H1 (cell line): ENCODE measurements at regions not wholly inside any gene's neighbourhood (a gene's known extent, or its start where the extent isn't known, plus 50 kb on each side); places are given as distances from the start of the nearest gene placed in this dataset.

Experiments
- CTCF ChIA-PET: fragments of 300-600 bp; sonication (Branson Sonifier 250); formaldehyde crosslinking; loops from one replicate; lab custom pipeline; 2021; ENCODE audit not compliant: partially characterized antibody; lab: Charles Lee
- POLR2A ChIA-PET: fragments of 300-600 bp; sonication (Branson Sonifier 250); formaldehyde crosslinking; loops from one replicate; lab custom pipeline; 2021; ENCODE audit warnings: inconsistent platforms; ENCODE audit not compliant: partially characterized antibody; lab: Charles Lee
- DNase-seq, 2 experiments: peaks; one replicate each; pipeline versions ENCODE4 v3.0.0 to v3.0.0-alpha.2; 2010 to 2022; ENCODE audit warnings: low spot score in 2 of 2, low read depth in 1 of 2, mixed read lengths in 1 of 2
- FAIRE-seq: peaks from 2 replicates; lab custom pipeline; 2011; peaks lifted over from hg19 to GRCh38; lab: Jason Lieb, UNC
- H2AFZ ChIP-seq: 2 replicates; pipeline ENCODE4 v1.8.1; 2012; ENCODE audit warnings: low read length, inconsistent platforms
- H2AK5ac ChIP-seq: 2 replicates; pipeline ENCODE4 v1.6.1; 2013; ENCODE audit warnings: low read depth, low read length
- H2BK120ac ChIP-seq: replicated peaks from 2 replicates; pipeline ENCODE3; 2013; ENCODE audit warnings: low read depth, low read length, inconsistent platforms
- H2BK12ac ChIP-seq: 2 replicates; pipeline ENCODE4 v1.6.1; 2013; ENCODE audit warnings: low read depth, low read length
- H2BK15ac ChIP-seq: 2 replicates; pipeline ENCODE4 v1.6.1; 2013; ENCODE audit warnings: low read length
- H2BK20ac ChIP-seq: 2 replicates; pipeline ENCODE4 v1.6.1; 2013; ENCODE audit warnings: low read length
- H2BK5ac ChIP-seq: 2 replicates; pipeline ENCODE4 v1.6.1; 2013; ENCODE audit warnings: low read depth, low read length
- H3K14ac ChIP-seq: 2 replicates; pipeline ENCODE4 v1.6.1; 2013; ENCODE audit warnings: inconsistent platforms; ENCODE audit not compliant: insufficient read length
- H3K18ac ChIP-seq: 2 replicates; pipeline ENCODE4 v1.6.1; 2013; ENCODE audit warnings: low read length; ENCODE audit errors: extremely low read depth
- H3K23ac ChIP-seq: 2 replicates; pipeline ENCODE4 v1.6.1; 2013; ENCODE audit warnings: inconsistent platforms; ENCODE audit not compliant: insufficient read length
- H3K23me2 ChIP-seq: 2 replicates; pipeline ENCODE4 v1.6.1; 2013; ENCODE audit warnings: low read depth, low read length
- H3K27ac ChIP-seq: 2 replicates; pipeline ENCODE4 v1.6.1; 2011; ENCODE audit warnings: low read depth, low read length, inconsistent platforms
- H3K27me3 ChIP-seq, 4 experiments: replicated peaks in 1 of 4; 1 replicate in 1 of 4; 2 replicates in 3 of 4; pipeline versions ENCODE4 v1.6.1 to v1.8.1; 2011 to 2013; ENCODE audit warnings: low read length in 3 of 4, mild to moderate bottlenecking in 3 of 4, inconsistent platforms in 2 of 4, mixed read lengths in 2 of 4, moderate library complexity in 1 of 4; ENCODE audit not compliant: control insufficient read depth in 3 of 4, insufficient read depth in 3 of 4; ENCODE audit errors: extremely low read depth in 1 of 4
- H3K36me3 ChIP-seq, 4 experiments: 2 replicates each; pipeline versions ENCODE4 v1.6.1 to v1.8.1; 2011 to 2013; ENCODE audit warnings: mild to moderate bottlenecking in 4 of 4, low read length in 3 of 4, moderate library complexity in 2 of 4, control low read depth in 1 of 4, inconsistent platforms in 1 of 4; ENCODE audit not compliant: insufficient read depth in 4 of 4, control insufficient read depth in 2 of 4
- H3K4ac ChIP-seq: replicated peaks from 2 replicates; pipeline ENCODE3; 2013; ENCODE audit warnings: low read length, low read depth, mixed read lengths, inconsistent platforms; ENCODE audit not compliant: insufficient read length
- H3K4me1 ChIP-seq, 4 experiments: replicated peaks in 1 of 4; 1 replicate in 1 of 4; 2 replicates in 3 of 4; pipeline versions ENCODE4 v1.6.1 to v1.8.1; 2011 to 2013; ENCODE audit warnings: low read length in 3 of 4, inconsistent platforms in 2 of 4, mixed read lengths in 1 of 4; ENCODE audit not compliant: insufficient read depth in 4 of 4, control insufficient read depth in 3 of 4
- H3K4me2 ChIP-seq, 2 experiments: 2 replicates each; pipeline versions ENCODE4 v1.6.1 to v1.8.1; 2011 to 2013; ENCODE audit warnings: low read depth in 2 of 2, low read length in 2 of 2, control low read depth in 1 of 2, inconsistent platforms in 1 of 2, mild to moderate bottlenecking in 1 of 2; ENCODE audit not compliant: insufficient read depth in 1 of 2
- H3K4me3 ChIP-seq, 4 experiments: fragments of 200-600, 300-600 bp in 1 of 4; sonication (generic), shearing (Covaris generic), sonication (Bioruptor Twin) in 1 of 4; 2 replicates each; pipeline versions ENCODE4 v1.5.1 to v1.8.1; 2011 to 2016; ENCODE audit warnings: low read length in 4 of 4, low read depth in 3 of 4, control low read depth in 2 of 4, inconsistent platforms in 2 of 4, mild to moderate bottlenecking in 2 of 4, mixed read lengths in 1 of 4, moderate library complexity in 1 of 4; ENCODE audit not compliant: insufficient read depth in 2 of 4; ENCODE audit errors: extremely low read depth in 1 of 4
- H3K56ac ChIP-seq: replicated peaks from 2 replicates; pipeline ENCODE3; 2013; ENCODE audit warnings: low read depth, mild to moderate bottlenecking, mixed read lengths, low read length, inconsistent platforms; ENCODE audit not compliant: insufficient read length
- H3K79me1 ChIP-seq: 2 replicates; pipeline ENCODE4 v1.6.1; 2013; ENCODE audit warnings: low read depth, low read length, control low read depth
- H3K79me2 ChIP-seq, 2 experiments: 2 replicates each; pipeline versions ENCODE4 v1.6.1 to v1.8.1; 2012 to 2013; ENCODE audit warnings: low read length in 2 of 2, mild to moderate bottlenecking in 2 of 2, inconsistent platforms in 1 of 2; ENCODE audit not compliant: insufficient read depth in 2 of 2, control insufficient read depth in 1 of 2
- H3K9ac ChIP-seq, 4 experiments: replicated peaks in 1 of 4; 1 replicate in 1 of 4; 2 replicates in 3 of 4; pipeline versions ENCODE4 v1.6.1 to v1.8.1; 2011 to 2013; ENCODE audit warnings: low read depth in 3 of 4, low read length in 3 of 4, control low read depth in 2 of 4, mild to moderate bottlenecking in 2 of 4, moderate library complexity in 2 of 4, inconsistent platforms in 1 of 4; ENCODE audit errors: extremely low read depth in 1 of 4
- H3K9me3 ChIP-seq, 2 experiments: 2 replicates each; pipeline versions ENCODE4 v1.6.1 to v1.8.1; 2012 to 2013; ENCODE audit warnings: mild to moderate bottlenecking in 2 of 2, moderate library complexity in 2 of 2, control low read depth in 1 of 2, inconsistent platforms in 1 of 2, low read depth in 1 of 2, low read length in 1 of 2, mixed read lengths in 1 of 2; ENCODE audit not compliant: insufficient read depth in 2 of 2
- H4K20me1 ChIP-seq, 2 experiments: replicated peaks in 1 of 2; 2 replicates each; pipeline versions ENCODE3 to v1.8.1; 2011 to 2013; ENCODE audit warnings: inconsistent platforms in 2 of 2, low read length in 2 of 2, mild to moderate bottlenecking in 1 of 2; ENCODE audit not compliant: insufficient read depth in 2 of 2, control insufficient read depth in 1 of 2
- H4K5ac ChIP-seq: 2 replicates; pipeline ENCODE4 v1.6.1; 2013; ENCODE audit warnings: low read length, low read depth, mixed read lengths, inconsistent platforms; ENCODE audit not compliant: insufficient read length
- H4K8ac ChIP-seq: 2 replicates; pipeline ENCODE4 v1.8.0; 2013; ENCODE audit warnings: mild to moderate bottlenecking, moderate library complexity, low read length, inconsistent platforms; ENCODE audit not compliant: insufficient read depth; ENCODE audit errors: extremely low read depth
- H4K91ac ChIP-seq: replicated peaks from 2 replicates; pipeline ENCODE3; 2013; ENCODE audit warnings: low read length, mixed read lengths, inconsistent platforms; ENCODE audit not compliant: insufficient read length
- CEBPB ChIP-seq: IDR thresholded peaks from 2 replicates; pipeline ENCODE4 v1.6.1; 2012; ENCODE audit warnings: low read depth, low read length
- CHD1 ChIP-seq: IDR thresholded peaks from 2 replicates; pipeline ENCODE4 v1.6.1; 2012; ENCODE audit warnings: low read depth, low read length, improper control_type of control experiment
- EGR1 ChIP-seq: IDR thresholded peaks from 2 replicates; pipeline ENCODE4 v1.6.1; 2011; ENCODE audit warnings: low read depth, low read length, borderline replicate concordance
- EZH2 ChIP-seq: fragments of 200-600 bp; sonication (generic); IDR thresholded peaks from 2 replicates; pipeline ENCODE4 v1.7.1; 2012; ENCODE audit warnings: low read depth, mild to moderate bottlenecking, moderate library complexity, low read length, inconsistent platforms; ENCODE audit not compliant: severe bottlenecking
- KDM1A ChIP-seq: fragments of 200-600, 300-600 bp; sonication (generic); IDR thresholded peaks from 2 replicates; pipeline ENCODE4 v1.7.1; 2016; ENCODE audit warnings: mild to moderate bottlenecking, low read length, borderline replicate concordance
- SP4 ChIP-seq: IDR thresholded peaks from 2 replicates; pipeline ENCODE4 v1.6.1; 2012; ENCODE audit warnings: low read length, inconsistent platforms
- TAF1 ChIP-seq: IDR thresholded peaks from 2 replicates; pipeline ENCODE4 v1.6.1; 2011; ENCODE audit warnings: mild to moderate bottlenecking, low read depth, low read length
- WGBS, 2 experiments: shearing (Covaris generic) in 1 of 2; methylation state at CpG; one replicate each; pipeline versions ENCODE4 v1.1.6 to v1.1.7; 2013 to 2015; ENCODE audit warnings: low lambda C conversion rate in 2 of 2, mixed read lengths in 2 of 2, inconsistent platforms in 1 of 2, low coverage in 1 of 2, missing lambda C conversion rate in 1 of 2; ENCODE audit not compliant: insufficient replicate concordance in 2 of 2, insufficient coverage in 1 of 2, insufficient read length in 1 of 2; ENCODE audit errors: extremely low coverage in 1 of 2, missing lambda C conversion rate in 1 of 2; 5-methylcytosine and 5-hydroxymethylcytosine counted together

GRCh38 chr12:113732916-113733315 is 233.2 kb downstream of the RBM19 start:
- no peaks in the 10 kb centered on the region for H3K27me3 ChIP-seq
- peaks cover 2% of the 10 kb centered on the region; the same call in 1 of the 2 replicates for H3K23me2 ChIP-seq
- 81% methylated on average over 4 of the region's 4 CpGs; no CpG with 5 or more reads in 1 of the 2 experiments for WGBS, 2 experiments
- POLR2A ChIA-PET = no interaction called here
- TF ChIP-seq CEBPB = no peak
- TF ChIP-seq KDM1A = no peak
- no peak for TF ChIP-seq EGR1
- TF ChIP-seq TAF1 = no peak
- no peak for TF ChIP-seq CHD1
- no peak for TF ChIP-seq EZH2
- TF ChIP-seq SP4 = no peak
- no peak overlapping the region for H3K56ac ChIP-seq
- no peak for DNase-seq
- no peak overlapping the region for H3K18ac ChIP-seq
- H2BK120ac ChIP-seq = no peak overlapping the region
- no peak overlapping the region for H3K27ac ChIP-seq
- H3K4me1 ChIP-seq = peaks cover 0 to 5% (median under 1%) of the 10 kb centered on the region in 4 experiments; a peak in 1 of 7 replicates
- H3K14ac ChIP-seq = no peak overlapping the region
- no peak overlapping the region for H3K4me2 ChIP-seq
- H4K20me1 ChIP-seq = no peaks in the 10 kb centered on the region
- H3K23ac ChIP-seq = no peak overlapping the region
- H3K79me1 ChIP-seq = no peaks in the 10 kb centered on the region
- no peaks in the 10 kb centered on the region for H3K9me3 ChIP-seq
- H2BK12ac ChIP-seq = peak overlapping the region; percentile 7; the same call in 1 of the 2 replicates
- H2BK15ac ChIP-seq = no peak overlapping the region
- CTCF ChIA-PET = interaction anchor here (1.2 kb wide), 1 partner anchor 11 kb away, joined by 4 read pairs; no protein-coding TSS in a partner anchor
- H4K91ac ChIP-seq = no peak overlapping the region
- no peak overlapping the region for H2BK20ac ChIP-seq
- H4K8ac ChIP-seq = no peak overlapping the region
- H2AK5ac ChIP-seq = no peak overlapping the region
- H3K4me3 ChIP-seq = no peak overlapping the region
- no peak overlapping the region for H2AFZ ChIP-seq
- H3K4ac ChIP-seq = no peak overlapping the region
- no peak for FAIRE-seq
- no peaks in the 10 kb centered on the region for H3K79me2 ChIP-seq
- no peak overlapping the region for H3K9ac ChIP-seq
- H4K5ac ChIP-seq = no peak overlapping the region
- H3K36me3 ChIP-seq = no peaks in the 10 kb centered on the region
- H2BK5ac ChIP-seq = no peak overlapping the region
